CD4-positive, alpha-beta T cell treated with Interleukin-17A for 1 hour (primary cell): ENCODE measurements at regions not wholly inside any gene's neighbourhood (a gene's known extent, or its start where the extent isn't known, plus 50 kb on each side); places are given as distances from the start of the nearest gene placed in this dataset.
A peak's percentile ranks its signal among the peaks of the same experiment; 100 is the strongest.
"Not testable (repeated sequence)": the region's sequence is repeated elsewhere in the genome, so short reads cannot be mapped to it uniquely, and the experiment has no call there.

ENCODE experiments used
- DNase-seq: peaks from one replicate; pipeline ENCODE4 v3.0.0-alpha.2; 2020

- no peak for DNase-seq
These were observed 288.9 kb upstream of the ZNF337 start for GRCh38 chr20:25985597-25985996.

GRCh38 chr20:25984933-25985332 is 288.3 kb upstream of the ZNF337 start:
- DNase-seq, result peak; percentile 48

- DNase-seq, result not testable (repeated sequence)
These were observed 286.0 kb upstream of the ZNF337 start for GRCh38 chr20:25982701-25983100.

GRCh38 chr20:25978450-25979190 is 282.0 kb upstream of the ZNF337 start:
- DNase-seq, result not testable (repeated sequence)

GRCh38 chr20:25975816-25976215 is 279.2 kb upstream of the ZNF337 start:
- not testable (repeated sequence) for DNase-seq

GRCh38 chr20:25965203-25965602 is 268.6 kb upstream of the ZNF337 start:
- not testable (repeated sequence) for DNase-seq

GRCh38 chr20:25953876-25954275 is 257.2 kb upstream of the ZNF337 start:
- not testable (repeated sequence) for DNase-seq

GRCh38 chr20:25935230-25935629 is 238.6 kb upstream of the ZNF337 start:
- DNase-seq, result not testable (repeated sequence)

GRCh38 chr20:25932806-25933205 is 236.2 kb upstream of the ZNF337 start:
- not testable (repeated sequence) for DNase-seq

- DNase-seq, result not testable (repeated sequence)
These were observed 235.5 kb upstream of the ZNF337 start for GRCh38 chr20:25932170-25932569.

- DNase-seq, result not testable (repeated sequence)
These were observed 205.7 kb upstream of the ZNF337 start for GRCh38 chr20:25902321-25902720.

GRCh38 chr20:25898663-25899062 is 202.0 kb upstream of the ZNF337 start:
- DNase-seq, result not testable (repeated sequence)

- not testable (repeated sequence) for DNase-seq
These were observed 182.4 kb upstream of the ZNF337 start for GRCh38 chr20:25879096-25879495.

- DNase-seq, result not testable (repeated sequence)
These were observed 172.0 kb upstream of the ZNF337 start for GRCh38 chr20:25868650-25868979.

- peak; percentile 65 for DNase-seq
These were observed 171.4 kb upstream of the ZNF337 start for GRCh38 chr20:25867776-25868649.

GRCh38 chr20:25867015-25867775 is 170.5 kb upstream of the ZNF337 start:
- DNase-seq, result not testable (repeated sequence)

- peak; percentile 75 for DNase-seq
These were observed 169.3 kb upstream of the ZNF337 start for GRCh38 chr20:25865715-25866656.

GRCh38 chr20:25864963-25865714 is 168.5 kb upstream of the ZNF337 start:
- DNase-seq, result not testable (repeated sequence)

- DNase-seq, result no peak
These were observed 167.8 kb upstream of the ZNF337 start for GRCh38 chr20:25864326-25864962.

- DNase-seq, result no peak
These were observed 167.1 kb upstream of the ZNF337 start for GRCh38 chr20:25863536-25864325.
